ENCODE measurements at regions not wholly inside any gene's neighbourhood (a gene's known extent, or its start where the extent isn't known, plus 50 kb on each side); places are given as distances from the start of the nearest gene placed in this dataset.

DNA sequence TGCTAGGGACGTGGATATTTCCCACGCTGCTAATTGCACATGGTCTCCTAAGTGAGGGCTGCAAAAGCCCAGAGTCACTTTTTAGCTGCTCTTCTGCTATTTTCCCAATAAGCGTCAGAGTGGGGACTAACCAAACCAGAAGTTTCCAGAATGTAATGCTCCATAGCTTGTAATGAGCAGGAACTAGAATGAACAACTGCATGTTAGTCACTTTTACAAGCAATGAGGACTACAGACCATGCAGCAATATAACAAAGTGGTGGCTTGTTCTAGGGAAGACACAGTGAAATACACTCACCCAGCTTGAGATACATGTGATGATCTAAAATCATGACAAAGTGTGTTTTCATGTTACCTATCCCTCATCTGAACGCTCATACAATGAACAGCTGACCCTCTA lies 314.1 kb upstream of the SGK1 start:
- no peaks in the 10 kb centered on the region for H3K36me3 ChIP-seq (ENCODE audit: control insufficient read depth, insufficient read depth, low read length)
- H3K9me3 ChIP-seq (ENCODE audit: control insufficient read depth, low read length): no peaks in the 10 kb centered on the region
- no peak overlapping the region for H3K4me3 ChIP-seq (ENCODE audit: low read length)
- H3K9ac ChIP-seq (ENCODE audit: low read length): no peak overlapping the region
- H3K27me3 ChIP-seq (ENCODE audit: control insufficient read depth, insufficient read depth, low read length): no peaks in the 10 kb centered on the region
- H3K4me1 ChIP-seq (ENCODE audit: control insufficient read depth, insufficient read depth, low read length): peaks cover 4% of the 10 kb centered on the region

DNA sequence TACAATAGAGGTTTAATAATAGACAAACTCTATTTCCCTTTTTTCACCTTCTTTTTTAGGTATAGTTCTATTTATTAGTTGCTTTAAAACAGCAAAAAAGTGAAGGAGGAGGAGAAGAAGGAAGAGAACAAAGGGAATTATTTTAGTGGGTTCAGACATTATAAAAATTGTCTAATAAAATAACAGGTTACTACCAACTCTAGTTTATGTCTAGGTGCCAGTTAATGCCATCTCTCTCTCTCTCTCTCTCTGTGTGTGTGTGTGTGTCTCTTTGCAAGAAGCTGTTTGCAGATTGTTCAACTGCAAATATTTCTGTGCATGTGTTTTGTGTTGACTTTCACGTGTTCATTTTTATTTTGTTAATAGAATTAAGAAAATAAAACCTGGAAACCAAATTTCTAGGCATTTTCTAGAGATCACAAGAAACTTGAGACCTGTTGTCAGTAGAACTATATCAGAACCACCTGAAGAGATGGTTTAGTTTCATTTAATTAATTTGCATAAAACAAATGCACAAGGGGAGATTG lies 313.5 kb upstream of the SGK1 start:
- Histone ChIP-seq H3K36me3 (ENCODE audit: control insufficient read depth, insufficient read depth, low read length) (no peaks in the 10 kb centered on the region), H3K4me1 (ENCODE audit: control insufficient read depth, insufficient read depth, low read length) (peaks cover 4% of the 10 kb centered on the region), H3K27me3 (ENCODE audit: control insufficient read depth, insufficient read depth, low read length) (no peaks in the 10 kb centered on the region), H3K9me3 (ENCODE audit: control insufficient read depth, low read length) (no peaks in the 10 kb centered on the region), H3K4me3 (ENCODE audit: low read length) (no peak overlapping the region), H3K9ac (ENCODE audit: low read length) (no peak overlapping the region)

DNA sequence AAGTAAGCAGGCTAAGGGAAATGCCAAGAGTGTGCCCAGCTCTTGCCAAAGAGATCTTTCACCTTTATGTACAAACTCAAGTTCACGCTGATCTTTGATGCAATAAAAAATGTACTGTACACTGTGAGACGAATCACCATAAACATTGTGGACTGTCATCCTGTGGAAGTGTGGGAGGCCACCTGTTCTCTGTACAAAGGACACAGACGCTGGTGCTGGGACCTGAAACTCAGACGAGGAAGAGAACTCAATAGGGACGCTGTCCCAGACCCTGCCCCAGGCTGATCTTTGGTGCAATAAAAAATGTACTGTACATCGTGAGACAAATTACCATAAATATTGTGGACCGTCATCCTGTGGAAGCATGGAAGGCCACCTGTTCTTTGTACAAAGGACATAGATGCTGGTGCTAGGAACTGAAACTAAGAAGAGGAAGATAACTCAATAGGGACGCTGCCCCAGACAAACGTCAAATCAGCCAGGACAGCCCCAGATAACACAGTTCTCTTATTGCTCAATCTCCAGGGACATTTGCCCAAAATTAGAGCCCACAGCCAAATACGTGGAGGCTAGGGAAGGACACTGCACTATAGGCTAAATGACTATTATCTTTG lies 312.7 kb upstream of the SGK1 start:
- H3K36me3 ChIP-seq (ENCODE audit: control insufficient read depth, insufficient read depth, low read length): no peaks in the 10 kb centered on the region
- H3K9ac ChIP-seq (ENCODE audit: low read length): no peak overlapping the region
- no peak overlapping the region for H3K4me3 ChIP-seq (ENCODE audit: low read length)

GRCh38 chr6:134628154-134628553 lies 310.2 kb upstream of the SGK1 start:
- H3K9me3 ChIP-seq (ENCODE audit: control insufficient read depth, low read length): no peaks in the 10 kb centered on the region
- peaks cover 4% of the 10 kb centered on the region for H3K4me1 ChIP-seq (ENCODE audit: control insufficient read depth, insufficient read depth, low read length)
- H3K36me3 ChIP-seq (ENCODE audit: control insufficient read depth, insufficient read depth, low read length): no peaks in the 10 kb centered on the region
- no peak overlapping the region for H3K4me3 ChIP-seq (ENCODE audit: low read length)
- no peak overlapping the region for H3K9ac ChIP-seq (ENCODE audit: low read length)
- no peaks in the 10 kb centered on the region for H3K27me3 ChIP-seq (ENCODE audit: control insufficient read depth, insufficient read depth, low read length)

More for the DNA sequence above, 312.7 kb upstream of the SGK1 start:
- no peaks in the 10 kb centered on the region for H3K9me3 ChIP-seq (ENCODE audit: control insufficient read depth, low read length)
- H3K27me3 ChIP-seq (ENCODE audit: control insufficient read depth, insufficient read depth, low read length): no peaks in the 10 kb centered on the region
- peaks cover 4% of the 10 kb centered on the region for H3K4me1 ChIP-seq (ENCODE audit: control insufficient read depth, insufficient read depth, low read length)

GRCh38 chr6:134627707-134628106 lies 309.8 kb upstream of the SGK1 start:
- Histone ChIP-seq H3K4me1 (ENCODE audit: control insufficient read depth, insufficient read depth, low read length) (peaks cover 4% of the 10 kb centered on the region), H3K9ac (ENCODE audit: low read length) (no peak overlapping the region), H3K9me3 (ENCODE audit: control insufficient read depth, low read length) (no peaks in the 10 kb centered on the region), H3K4me3 (ENCODE audit: low read length) (no peak overlapping the region), H3K27me3 (ENCODE audit: control insufficient read depth, insufficient read depth, low read length) (no peaks in the 10 kb centered on the region), H3K36me3 (ENCODE audit: control insufficient read depth, insufficient read depth, low read length) (no peaks in the 10 kb centered on the region)

GRCh38 chr6:134626589-134626988 lies 308.7 kb upstream of the SGK1 start:
- Histone ChIP-seq H3K9ac (ENCODE audit: low read length) (no peak overlapping the region), H3K27me3 (ENCODE audit: control insufficient read depth, insufficient read depth, low read length) (no peaks in the 10 kb centered on the region), H3K9me3 (ENCODE audit: control insufficient read depth, low read length) (no peaks in the 10 kb centered on the region), H3K4me3 (ENCODE audit: low read length) (no peak overlapping the region), H3K4me1 (ENCODE audit: control insufficient read depth, insufficient read depth, low read length) (peaks cover 4% of the 10 kb centered on the region), H3K36me3 (ENCODE audit: control insufficient read depth, insufficient read depth, low read length) (no peaks in the 10 kb centered on the region)

DNA sequence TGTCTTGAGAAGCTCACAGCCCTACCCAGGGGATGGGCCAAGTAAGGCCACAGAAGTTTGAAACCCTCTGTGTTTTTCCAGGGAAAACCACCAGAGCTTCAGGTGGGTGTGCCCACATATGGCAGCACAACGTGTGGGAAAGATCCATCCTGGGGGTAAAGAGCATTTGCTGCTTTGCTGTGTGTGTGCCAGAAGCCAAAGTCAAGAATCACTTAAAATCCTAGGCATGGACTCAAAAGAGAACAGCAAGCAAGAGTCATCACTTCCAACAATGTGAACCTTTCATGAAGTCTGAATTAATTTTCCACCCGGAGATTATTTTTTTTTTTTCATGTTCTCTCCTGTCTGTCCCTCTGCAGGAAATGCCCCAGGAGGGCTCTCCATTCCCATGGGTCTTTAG lies 308.2 kb upstream of the SGK1 start:
- Histone ChIP-seq H3K4me3 (ENCODE audit: low read length) (no peak overlapping the region), H3K9me3 (ENCODE audit: control insufficient read depth, low read length) (no peaks in the 10 kb centered on the region), H3K36me3 (ENCODE audit: control insufficient read depth, insufficient read depth, low read length) (no peaks in the 10 kb centered on the region), H3K27me3 (ENCODE audit: control insufficient read depth, insufficient read depth, low read length) (no peaks in the 10 kb centered on the region), H3K9ac (ENCODE audit: low read length) (no peak overlapping the region), H3K4me1 (ENCODE audit: control insufficient read depth, insufficient read depth, low read length) (peaks cover 4% of the 10 kb centered on the region)

DNA sequence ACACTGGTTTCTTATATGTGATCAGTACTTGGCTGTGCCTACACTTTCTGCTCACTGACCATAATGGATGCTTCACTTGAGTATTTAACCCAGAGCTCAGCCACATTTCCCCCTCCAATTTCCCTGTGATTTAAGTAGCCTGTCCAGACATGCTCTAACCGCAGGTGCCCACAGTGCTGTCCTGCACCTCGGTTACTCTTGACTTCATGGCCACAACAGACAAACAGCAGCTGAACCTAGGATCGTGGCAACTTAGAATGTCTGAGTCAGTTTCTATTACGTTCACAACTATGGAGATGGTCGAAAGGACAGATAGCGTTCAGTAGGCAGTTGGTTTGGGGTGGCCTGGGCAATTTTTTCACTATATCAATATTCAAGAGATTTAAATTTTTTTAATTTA lies 306.9 kb upstream of the SGK1 start:
- Histone ChIP-seq H3K36me3 (ENCODE audit: control insufficient read depth, insufficient read depth, low read length) (no peaks in the 10 kb centered on the region), H3K4me1 (ENCODE audit: control insufficient read depth, insufficient read depth, low read length) (peaks cover 4% of the 10 kb centered on the region), H3K4me3 (ENCODE audit: low read length) (no peak overlapping the region), H3K9ac (ENCODE audit: low read length) (no peak overlapping the region), H3K9me3 (ENCODE audit: control insufficient read depth, low read length) (no peaks in the 10 kb centered on the region), H3K27me3 (ENCODE audit: control insufficient read depth, insufficient read depth, low read length) (no peaks in the 10 kb centered on the region)

DNA sequence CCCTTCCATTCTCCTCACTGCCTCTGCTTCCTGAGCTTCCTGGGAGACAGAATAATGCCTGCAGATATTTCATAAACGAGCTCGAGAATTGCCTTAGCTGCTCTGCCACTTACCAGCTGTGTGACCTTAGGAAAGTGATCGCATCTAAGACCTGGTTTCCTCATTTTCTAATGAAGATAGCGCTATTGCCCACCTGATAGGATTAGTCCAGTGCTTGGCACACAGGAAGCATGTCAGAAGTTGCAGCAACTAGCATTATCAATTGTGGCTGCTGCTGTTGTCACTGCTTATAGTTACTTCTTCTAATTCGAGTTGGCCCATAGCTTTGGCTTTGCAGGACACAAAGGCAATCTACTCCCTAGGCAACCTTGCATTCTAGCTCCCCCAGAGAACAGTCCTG lies 305.5 kb upstream of the SGK1 start:
- H3K4me1 ChIP-seq (ENCODE audit: control insufficient read depth, insufficient read depth, low read length): peaks cover 3% of the 10 kb centered on the region
- no peaks in the 10 kb centered on the region for H3K27me3 ChIP-seq (ENCODE audit: control insufficient read depth, insufficient read depth, low read length)
- H3K4me3 ChIP-seq (ENCODE audit: low read length): no peak overlapping the region
- no peaks in the 10 kb centered on the region for H3K9me3 ChIP-seq (ENCODE audit: control insufficient read depth, low read length)
- H3K36me3 ChIP-seq (ENCODE audit: control insufficient read depth, insufficient read depth, low read length): no peaks in the 10 kb centered on the region
- no peak overlapping the region for H3K9ac ChIP-seq (ENCODE audit: low read length)

DNA sequence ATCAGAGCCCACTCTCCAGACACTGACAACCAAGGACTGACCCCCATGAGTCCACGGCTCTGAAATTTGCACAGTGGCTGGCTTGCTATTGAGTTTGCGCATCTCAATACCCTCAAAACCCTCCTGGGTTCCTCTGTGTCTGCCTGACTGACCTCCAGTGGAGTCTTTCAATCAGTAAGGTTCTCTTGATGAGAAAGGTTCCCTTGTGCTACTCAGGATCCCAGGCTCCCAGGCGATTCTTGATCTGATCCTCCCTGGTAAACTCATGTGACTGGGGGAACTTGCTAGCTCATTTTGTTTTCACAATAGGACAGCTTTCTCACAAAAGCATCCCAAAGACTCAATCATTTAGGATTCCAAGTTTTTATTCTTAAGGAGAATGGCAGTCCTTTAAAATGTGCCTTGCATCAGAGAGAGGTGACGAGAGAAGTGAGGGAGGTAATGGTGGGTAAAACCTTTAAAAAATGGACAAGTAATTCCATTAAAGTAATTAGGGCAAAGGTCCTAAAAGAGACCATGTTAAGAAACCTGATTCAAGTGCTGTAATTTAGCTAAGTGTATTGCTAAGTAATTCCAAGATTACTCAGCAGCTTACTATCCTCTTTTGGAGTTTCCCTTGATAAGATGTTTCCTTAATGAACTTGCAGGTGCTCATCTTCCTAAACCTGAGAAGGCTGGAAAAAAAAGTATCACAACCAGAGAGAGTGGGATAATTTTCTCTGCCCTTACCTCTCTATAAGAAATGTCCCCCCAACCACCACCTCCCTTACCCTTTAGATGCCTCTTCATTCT lies 304.7 kb upstream of the SGK1 start:
- Histone ChIP-seq H3K4me1 (ENCODE audit: control insufficient read depth, insufficient read depth, low read length) (no peaks in the 10 kb centered on the region), H3K4me3 (ENCODE audit: low read length) (no peak overlapping the region), H3K27me3 (ENCODE audit: control insufficient read depth, insufficient read depth, low read length) (no peaks in the 10 kb centered on the region), H3K9me3 (ENCODE audit: control insufficient read depth, low read length) (no peaks in the 10 kb centered on the region), H3K9ac (ENCODE audit: low read length) (no peak overlapping the region), H3K36me3 (ENCODE audit: control insufficient read depth, insufficient read depth, low read length) (no peaks in the 10 kb centered on the region)

DNA sequence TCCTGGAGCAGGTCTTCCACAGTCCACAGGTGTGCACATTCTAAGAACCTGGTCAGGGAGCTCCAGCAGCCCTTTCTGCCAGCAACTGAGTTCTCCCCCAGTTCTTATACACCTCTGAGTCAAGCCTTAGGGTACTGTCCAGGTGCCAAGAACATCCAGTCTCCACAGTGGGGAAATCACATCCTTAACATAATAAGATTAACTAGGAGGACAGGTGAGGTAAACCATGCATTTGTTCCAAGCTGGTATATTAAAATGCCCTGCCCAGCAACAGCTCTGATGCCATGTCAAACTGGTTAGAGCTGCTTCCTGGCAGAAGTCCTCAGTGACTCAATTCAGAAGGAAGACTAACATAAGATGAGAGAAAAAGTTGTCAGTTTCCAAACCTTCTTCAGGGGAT lies 303.9 kb upstream of the SGK1 start:
- H3K4me3 ChIP-seq (ENCODE audit: low read length): no peak overlapping the region
- no peak overlapping the region for H3K9ac ChIP-seq (ENCODE audit: low read length)
- H3K9me3 ChIP-seq (ENCODE audit: control insufficient read depth, low read length): no peaks in the 10 kb centered on the region
- no peaks in the 10 kb centered on the region for H3K4me1 ChIP-seq (ENCODE audit: control insufficient read depth, insufficient read depth, low read length)
- H3K27me3 ChIP-seq (ENCODE audit: control insufficient read depth, insufficient read depth, low read length): no peaks in the 10 kb centered on the region
- no peaks in the 10 kb centered on the region for H3K36me3 ChIP-seq (ENCODE audit: control insufficient read depth, insufficient read depth, low read length)

- Histone ChIP-seq H3K36me3 (ENCODE audit: control insufficient read depth, insufficient read depth, low read length) (no peaks in the 10 kb centered on the region), H3K9ac (ENCODE audit: low read length) (no peak overlapping the region), H3K27me3 (ENCODE audit: control insufficient read depth, insufficient read depth, low read length) (no peaks in the 10 kb centered on the region), H3K9me3 (ENCODE audit: control insufficient read depth, low read length) (no peaks in the 10 kb centered on the region), H3K4me1 (ENCODE audit: control insufficient read depth, insufficient read depth, low read length) (no peaks in the 10 kb centered on the region), H3K4me3 (ENCODE audit: low read length) (no peak overlapping the region)
Observed at GRCh38 chr6:134619789-134620188, 301.9 kb upstream of the SGK1 start.
